GM18498 (cell line): ENCODE measurements at regions not wholly inside any gene's neighbourhood (a gene's known extent, or its start where the extent isn't known, plus 50 kb on each side); places are given as distances from the start of the nearest gene placed in this dataset.

ENCODE experiments used
- ATAC-seq: cut with Tn5 transposase; IDR thresholded peaks from one replicate; pipeline ENCODE4 v1.9.1; 2021; ENCODE audit warnings: mild to moderate bottlenecking, moderate library complexity; ENCODE audit not compliant: unreplicated experiment

- no peak for ATAC-seq
Measured at GRCh38 chr14:21724090-21724973, 50.7 kb upstream of the OR4E1 start.

DNA sequence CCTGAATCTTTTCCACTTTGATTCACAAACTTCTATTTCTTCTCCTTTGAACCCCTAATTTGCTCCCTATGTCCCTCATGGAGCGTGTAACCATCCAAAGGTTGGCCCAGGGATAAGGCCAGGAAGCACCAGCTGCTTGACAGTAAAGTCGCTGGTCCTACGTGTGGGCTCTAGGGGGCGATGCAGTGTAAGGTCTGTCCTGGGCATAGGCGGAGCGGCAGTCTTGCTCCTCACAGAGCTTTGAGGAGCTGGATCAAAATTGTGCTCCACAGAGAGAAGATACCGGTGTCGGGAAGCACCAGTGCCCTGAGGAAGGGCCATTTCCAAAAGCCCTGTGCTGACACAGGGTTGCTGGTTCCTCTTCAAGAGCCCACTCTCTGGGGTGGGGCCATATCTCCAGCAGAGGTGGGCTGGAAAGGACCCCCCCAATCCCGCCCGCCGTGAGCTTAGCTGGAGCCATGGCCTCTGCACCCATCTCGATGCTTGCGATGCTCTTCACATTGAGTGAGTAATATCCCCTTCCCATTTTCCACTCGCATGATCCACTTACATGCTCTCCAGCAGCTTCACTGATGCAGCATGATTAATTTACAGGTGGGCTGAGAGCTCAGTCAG lies 49.9 kb upstream of the OR4E1 start:
- no peak for ATAC-seq
